Stimulated activated naive B cell treated with anti-CD40 and anti-IgM and Interleukin-4, amounts not matched to agents 10 μg/mL and 1 μg/mL and 100 μg/mL, for 72 hours (primary cell): ENCODE measurements at regions not wholly inside any gene's neighbourhood (a gene's known extent, or its start where the extent isn't known, plus 50 kb on each side); places are given as distances from the start of the nearest gene placed in this dataset.

Experiments used
- ATAC-seq, 2 donors: fragments of 150-1000 bp; cut with Tn5 transposase; replicated peaks; 2 replicates each; pipeline ENCODE4 v1.10.0; 2021; ENCODE audit warnings: moderate library complexity in 1 of 2
- DNase-seq: peaks from one replicate; pipeline ENCODE4 v3.0.0; 2021
- H3K27ac Mint-ChIP-seq: one replicate; pipeline ENCODE4 v1.8.0; 2022; ENCODE audit warnings: mild to moderate bottlenecking, mixed read lengths
- H3K27me3 Mint-ChIP-seq, 2 donors: one replicate each; pipeline ENCODE4 v1.8.0; 2022; ENCODE audit warnings: mixed read lengths in 2 of 2
- H3K36me3 Mint-ChIP-seq, 2 donors: one replicate each; pipeline ENCODE4 v1.8.0; 2022; ENCODE audit warnings: mixed read lengths in 2 of 2, mild to moderate bottlenecking in 1 of 2
- H3K4me1 Mint-ChIP-seq, 2 donors: one replicate each; pipeline ENCODE4 v1.8.0; 2022; ENCODE audit warnings: mixed read lengths in 2 of 2, mild to moderate bottlenecking in 1 of 2
- H3K4me3 Mint-ChIP-seq, 2 donors: one replicate each; pipeline ENCODE4 v1.8.0; 2022; ENCODE audit warnings: mild to moderate bottlenecking in 2 of 2, mixed read lengths in 2 of 2, moderate library complexity in 1 of 2
- H3K9me3 Mint-ChIP-seq, 2 donors: one replicate each; pipeline ENCODE4 v1.8.0; 2022; ENCODE audit warnings: mixed read lengths in 2 of 2, mild to moderate bottlenecking in 1 of 2

GRCh38 chr1:115493834-115494233 is 147.9 kb upstream of the VANGL1 start:
- Mint-ChIP-seq H3K9me3 (peaks cover 2 to 4% of the 10 kb centered on the region in 2 donors), H3K27me3 (no peaks in the 10 kb centered on the region), H3K36me3 (no peaks in the 10 kb centered on the region), H3K4me1 (no peaks in the 10 kb centered on the region), H3K27ac (no peak overlapping the region), H3K4me3 (no peak overlapping the region)
- DNase-seq = no peak
- no peak for ATAC-seq

- ATAC-seq (no peak), DNase-seq (no peak)
- H3K27ac Mint-ChIP-seq = no peak overlapping the region
- H3K9me3 Mint-ChIP-seq = peaks cover 2 to 4% of the 10 kb centered on the region in 2 donors
- no peaks in the 10 kb centered on the region for H3K27me3 Mint-ChIP-seq
- H3K36me3 Mint-ChIP-seq = no peaks in the 10 kb centered on the region
- no peak overlapping the region for H3K4me3 Mint-ChIP-seq
- no peaks in the 10 kb centered on the region for H3K4me1 Mint-ChIP-seq
Observed at GRCh38 chr1:115492880-115493279, 148.9 kb upstream of the VANGL1 start.

GRCh38 chr1:115492019-115492595 is 149.7 kb upstream of the VANGL1 start:
- Mint-ChIP-seq H3K36me3 (no peaks in the 10 kb centered on the region), H3K4me3 (no peak overlapping the region), H3K27me3 (no peaks in the 10 kb centered on the region), H3K4me1 (no peaks in the 10 kb centered on the region), H3K27ac (no peak overlapping the region), H3K9me3 (peaks cover 2 to 4% of the 10 kb centered on the region in 2 donors)
- ATAC-seq = no peak
- DNase-seq = no peak

- Mint-ChIP-seq H3K36me3 (no peaks in the 10 kb centered on the region), H3K9me3 (peaks cover 4% of the 10 kb centered on the region in 2 donors), H3K4me1 (no peaks in the 10 kb centered on the region), H3K4me3 (no peak overlapping the region), H3K27me3 (no peaks in the 10 kb centered on the region), H3K27ac (no peak overlapping the region)
- ATAC-seq = no peak
- DNase-seq = no peak
Observed at GRCh38 chr1:115491298-115492018, 150.3 kb upstream of the VANGL1 start.

DNA sequence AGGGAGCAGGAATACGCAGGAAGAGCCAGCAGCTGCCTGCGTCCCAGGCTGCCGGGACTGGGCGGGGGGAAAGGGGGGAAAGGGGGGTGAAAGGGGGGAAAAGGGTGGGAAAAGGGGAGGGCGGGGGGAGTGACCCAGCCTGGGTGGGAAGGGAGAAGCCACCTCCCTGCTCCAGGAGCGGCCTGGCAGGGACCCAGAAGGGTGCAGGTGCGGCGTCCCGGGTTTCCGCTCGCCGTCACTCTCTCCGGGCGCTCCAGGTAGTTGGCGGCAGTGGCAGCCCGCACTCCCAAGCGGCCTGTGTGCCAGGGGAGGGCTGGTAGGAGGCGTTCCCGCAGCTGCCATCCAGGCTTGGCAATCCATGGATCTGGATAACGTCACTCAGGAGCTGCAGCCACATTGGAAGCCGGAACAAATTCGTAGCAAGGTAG is 141.0 kb upstream of the NGF start:
- Mint-ChIP-seq H3K27ac (no peak overlapping the region), H3K4me1 (no peaks in the 10 kb centered on the region), H3K27me3 (peaks cover 15 to 16% of the 10 kb centered on the region in 2 donors), H3K9me3 (peaks cover 0 to 2% of the 10 kb centered on the region in 2 donors), H3K36me3 (no peaks in the 10 kb centered on the region), H3K4me3 (no peak overlapping the region)
- DNase-seq (no peak), ATAC-seq (no peak)

- H3K4me1 Mint-ChIP-seq = no peaks in the 10 kb centered on the region
- no peaks in the 10 kb centered on the region for H3K36me3 Mint-ChIP-seq
- no peak overlapping the region for H3K27ac Mint-ChIP-seq
- no peak for DNase-seq
- ATAC-seq = no peak
- H3K27me3 Mint-ChIP-seq = peaks cover 16 to 24% of the 10 kb centered on the region in 2 donors
- no peaks in the 10 kb centered on the region for H3K9me3 Mint-ChIP-seq
- no peak overlapping the region for H3K4me3 Mint-ChIP-seq
Observed at GRCh38 chr1:115477071-115477470, 139.0 kb upstream of the NGF start.

DNA sequence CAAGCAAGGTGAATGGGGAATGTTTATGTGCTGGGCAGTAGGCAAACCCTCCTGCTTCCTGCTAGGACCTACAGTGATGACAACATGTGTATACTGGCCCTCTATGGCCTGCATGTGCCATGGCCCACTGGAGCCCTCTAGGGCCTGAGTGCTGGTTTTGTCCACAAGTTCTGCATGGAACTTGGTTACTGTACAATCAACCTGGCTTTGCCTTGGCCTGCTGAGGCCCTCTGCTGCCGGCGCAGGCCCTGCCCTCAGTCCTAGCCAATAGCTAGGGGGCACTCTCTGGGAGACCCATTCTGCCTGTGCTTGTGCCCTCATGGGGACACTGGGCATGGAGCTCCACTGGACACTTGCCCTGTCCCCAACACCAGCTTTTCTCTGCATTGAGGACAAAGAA is 138.6 kb upstream of the NGF start:
- Mint-ChIP-seq H3K4me1 (no peaks in the 10 kb centered on the region), H3K4me3 (no peak overlapping the region), H3K27ac (no peak overlapping the region), H3K9me3 (no peaks in the 10 kb centered on the region), H3K36me3 (no peaks in the 10 kb centered on the region), H3K27me3 (peaks cover 16 to 28% of the 10 kb centered on the region in 2 donors)
- DNase-seq (no peak), ATAC-seq (peak in 1 of 2 donors; percentile 13)

DNA sequence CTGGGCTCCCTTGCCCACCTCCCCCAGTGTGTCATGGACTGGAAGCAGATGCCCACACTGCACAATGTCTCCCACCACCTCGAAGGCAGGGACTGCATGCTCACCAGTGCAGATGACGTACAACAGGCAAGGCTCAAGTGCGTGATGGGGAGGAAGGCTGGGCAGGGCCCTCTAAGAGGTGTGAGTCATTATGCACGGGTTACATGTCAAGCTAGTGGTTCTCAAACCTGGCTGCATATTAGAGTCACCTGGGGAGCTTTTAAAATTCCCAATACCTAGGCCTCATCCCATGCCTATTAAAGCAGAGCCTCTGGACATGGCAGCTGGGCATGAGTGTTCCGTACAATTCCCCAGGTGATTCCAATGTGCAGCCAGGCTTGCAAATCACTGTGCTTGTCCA is 137.9 kb upstream of the NGF start:
- Mint-ChIP-seq H3K27me3 (peaks cover 16 to 24% of the 10 kb centered on the region in 2 donors), H3K4me3 (no peak overlapping the region), H3K4me1 (no peaks in the 10 kb centered on the region), H3K27ac (no peak overlapping the region), H3K9me3 (no peaks in the 10 kb centered on the region), H3K36me3 (no peaks in the 10 kb centered on the region)
- ATAC-seq = peak in 1 of 2 donors; percentile 6
- DNase-seq = no peak

- H3K4me3 Mint-ChIP-seq = no peak overlapping the region
- no peak for DNase-seq
- H3K27ac Mint-ChIP-seq = no peak overlapping the region
- no peaks in the 10 kb centered on the region for H3K36me3 Mint-ChIP-seq
- no peak for ATAC-seq
- H3K9me3 Mint-ChIP-seq = no peaks in the 10 kb centered on the region
- peaks cover 16 to 20% of the 10 kb centered on the region in 2 donors for H3K27me3 Mint-ChIP-seq
- peaks cover 0 to 2% of the 10 kb centered on the region in 2 donors for H3K4me1 Mint-ChIP-seq
Observed at GRCh38 chr1:115475252-115475651, 137.2 kb upstream of the NGF start.

GRCh38 chr1:115473986-115474565 is 136.0 kb upstream of the NGF start:
- ATAC-seq (no peak), DNase-seq (no peak)
- Mint-ChIP-seq H3K27me3 (peaks cover 9 to 20% of the 10 kb centered on the region in 2 donors), H3K27ac (no peak overlapping the region), H3K4me3 (no peak overlapping the region), H3K9me3 (no peaks in the 10 kb centered on the region), H3K36me3 (no peaks in the 10 kb centered on the region), H3K4me1 (peaks cover 4 to 9% of the 10 kb centered on the region in 2 donors)

DNA sequence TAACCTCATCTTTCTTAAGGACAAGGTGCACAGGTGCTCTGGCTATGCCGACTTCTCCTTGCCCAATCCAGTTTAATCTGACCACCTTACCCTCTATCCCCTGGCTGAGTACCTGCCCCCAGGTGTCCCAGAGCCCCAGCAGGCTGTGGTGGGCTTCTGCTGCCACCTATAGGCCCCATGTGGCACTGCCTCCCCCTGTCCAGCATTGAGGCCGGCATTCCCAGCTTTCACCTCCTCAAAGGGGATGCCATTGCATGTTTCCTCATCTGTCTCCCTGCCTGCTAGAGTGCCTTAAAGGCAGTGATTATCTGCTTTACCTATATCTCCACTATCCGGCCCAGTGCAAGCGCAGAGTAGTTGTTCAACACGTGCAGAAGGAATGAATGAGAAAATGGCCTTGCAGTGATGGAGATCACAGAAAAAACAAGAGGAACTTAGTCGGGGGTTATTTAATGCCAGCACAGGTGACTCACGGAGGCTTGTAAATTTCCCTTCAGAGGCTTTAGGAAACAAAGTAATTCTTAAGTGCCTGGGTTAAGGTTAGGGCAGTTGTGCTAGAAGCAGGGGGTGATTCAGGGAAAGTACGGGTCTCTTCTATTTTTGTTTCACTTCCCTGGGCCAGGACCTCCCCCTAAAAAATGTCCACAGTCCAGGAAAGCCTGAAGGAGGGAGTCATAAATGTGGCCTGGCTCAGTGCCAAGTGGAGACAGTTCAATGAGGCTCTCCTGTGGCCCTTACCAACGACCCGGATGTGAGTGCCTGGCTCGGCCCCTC is 131.8 kb upstream of the NGF start:
- ATAC-seq = peak; percentile 75 to 86
- Mint-ChIP-seq H3K4me1 (peaks cover 4 to 9% of the 10 kb centered on the region in 2 donors), H3K27me3 (peaks cover 3 to 19% of the 10 kb centered on the region in 2 donors), H3K4me3 (no peak overlapping the region), H3K9me3 (no peaks in the 10 kb centered on the region), H3K27ac (no peak overlapping the region), H3K36me3 (no peaks in the 10 kb centered on the region)
- peak; percentile 39 for DNase-seq

- Mint-ChIP-seq H3K4me3 (no peak overlapping the region), H3K36me3 (no peaks in the 10 kb centered on the region), H3K27me3 (peaks cover 0 to 7% of the 10 kb centered on the region in 2 donors), H3K27ac (no peak overlapping the region), H3K9me3 (no peaks in the 10 kb centered on the region), H3K4me1 (peaks cover 4 to 9% of the 10 kb centered on the region in 2 donors)
- ATAC-seq = no peak
- DNase-seq = no peak
Observed at GRCh38 chr1:115467790-115468189, 129.7 kb upstream of the NGF start.

DNA sequence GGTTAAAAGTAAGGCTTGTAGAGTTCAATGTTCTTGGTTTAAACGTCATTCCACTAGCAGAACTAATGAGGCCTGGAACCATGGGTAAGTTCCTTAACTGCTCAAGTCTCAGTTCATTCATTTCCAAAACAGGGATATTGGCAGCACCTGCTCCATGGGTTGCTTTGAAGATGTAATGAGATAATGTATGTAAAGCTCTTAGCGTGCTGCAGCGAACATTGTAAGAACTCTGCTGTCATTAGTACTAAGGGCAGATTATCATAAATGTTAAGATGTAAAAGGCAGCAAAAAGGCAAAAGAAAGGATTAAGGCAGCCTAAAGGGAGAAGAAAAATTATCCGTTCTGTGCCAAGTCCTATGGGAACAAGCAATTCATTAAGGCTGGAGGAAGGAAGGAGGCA is 129.1 kb upstream of the NGF start:
- no peak for DNase-seq
- no peak for ATAC-seq
- H3K9me3 Mint-ChIP-seq = no peaks in the 10 kb centered on the region
- no peaks in the 10 kb centered on the region for H3K36me3 Mint-ChIP-seq
- H3K27ac Mint-ChIP-seq = no peak overlapping the region
- no peak overlapping the region for H3K4me3 Mint-ChIP-seq
- peaks cover 0 to 5% of the 10 kb centered on the region in 2 donors for H3K27me3 Mint-ChIP-seq
- H3K4me1 Mint-ChIP-seq = peaks cover 4 to 9% of the 10 kb centered on the region in 2 donors

DNA sequence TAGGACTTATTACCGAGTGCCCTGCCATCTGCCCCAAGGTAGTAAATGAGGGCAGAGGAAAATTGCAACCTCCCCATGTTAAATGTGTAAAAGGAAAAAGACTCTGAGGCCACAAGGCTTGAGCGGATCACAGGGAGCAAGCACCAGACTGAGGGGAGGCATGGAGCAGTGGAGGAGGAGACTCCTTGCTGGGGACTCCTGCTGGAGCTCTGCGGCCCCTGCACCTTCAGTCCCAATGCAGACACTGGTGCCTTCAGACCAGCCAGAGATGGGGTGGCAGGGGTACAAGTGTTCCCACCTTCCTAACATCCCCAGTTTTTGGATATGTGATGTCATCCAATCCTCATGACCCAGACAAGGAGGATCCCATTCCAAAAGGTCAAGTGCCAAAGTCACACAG is 128.4 kb upstream of the NGF start:
- Mint-ChIP-seq H3K9me3 (no peaks in the 10 kb centered on the region), H3K36me3 (no peaks in the 10 kb centered on the region), H3K4me3 (no peak overlapping the region), H3K27ac (no peak overlapping the region), H3K4me1 (peaks cover 4 to 9% of the 10 kb centered on the region in 2 donors), H3K27me3 (no peaks in the 10 kb centered on the region)
- DNase-seq (no peak), ATAC-seq (no peak)
